ENCODE measurements at regions not wholly inside any gene's neighbourhood (a gene's known extent, or its start where the extent isn't known, plus 50 kb on each side); places are given as distances from the start of the nearest gene placed in this dataset.

DNA sequence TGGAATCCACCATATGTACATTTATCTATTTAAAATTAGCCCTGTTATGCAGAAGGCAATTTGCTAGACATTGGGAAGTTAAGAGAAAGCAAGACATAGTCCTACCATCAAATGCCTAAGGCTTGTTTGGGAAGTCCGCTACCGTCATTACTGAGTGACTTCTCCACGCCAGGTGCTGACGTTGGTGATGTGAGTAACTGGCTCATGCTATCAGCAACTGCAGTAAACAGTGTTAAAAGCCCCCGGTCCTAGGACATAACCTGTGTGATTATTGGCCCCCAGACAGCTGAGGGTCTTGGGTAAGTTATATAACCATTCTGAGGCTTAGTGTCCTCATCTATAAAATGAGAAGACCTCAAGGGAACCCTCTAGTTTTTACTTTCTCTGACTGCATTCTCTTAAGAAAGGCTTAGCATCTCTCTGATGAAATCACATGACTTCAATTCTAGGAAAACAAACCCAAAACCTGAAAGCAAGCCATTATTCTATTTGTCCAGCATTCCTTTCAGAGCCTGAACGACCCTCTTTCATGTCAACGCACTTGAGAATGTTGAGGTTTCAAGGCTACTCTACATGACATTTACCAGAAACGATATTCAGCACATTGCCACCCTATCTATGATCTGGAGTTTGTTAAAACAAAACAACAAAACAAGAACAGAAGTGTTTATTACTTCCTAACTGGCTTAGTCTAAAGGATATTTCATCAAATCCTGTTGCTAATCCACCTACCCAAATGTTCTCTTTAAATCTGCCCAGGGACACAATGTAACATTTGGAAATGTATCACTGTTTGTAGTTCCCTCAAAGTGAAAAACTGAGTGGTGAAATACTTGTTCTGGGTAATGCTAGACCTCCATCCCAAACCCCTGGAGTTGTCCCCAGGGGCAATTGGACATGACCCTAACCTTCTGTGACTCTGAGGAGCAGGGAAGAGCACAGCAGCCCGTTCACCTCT lies 133.8 kb downstream of the BTBD3 start:
- Histone ChIP-seq H3K4me1 (ENCODE audit: control insufficient read depth, extremely low read depth, insufficient read depth, low read length) (peaks cover 38% of the 10 kb centered on the region), H3K9me1 (replicated peaks; ENCODE audit: control insufficient read depth, extremely low read depth, insufficient read depth, low read length) (no peaks in the 10 kb centered on the region), H3K36me3 (ENCODE audit: control insufficient read depth in 2 of 2, extremely low read depth in 1 of 2, insufficient read depth in 2 of 2, low read length in 2 of 2) (no peaks in the 10 kb centered on the region), H3K27ac (ENCODE audit: insufficient read depth, low read depth, low read length) (no peak overlapping the region), H3K4me3 (replicated peaks in 1 of 3; ENCODE audit: insufficient read depth in 1 of 3, low read depth in 1 of 3, low read length in 3 of 3) (no peak overlapping the region), H3K4me2 (ENCODE audit: insufficient read depth, low read length) (no peak overlapping the region), H3K9me3 (replicated peaks; ENCODE audit: control insufficient read depth, insufficient read depth, low read length) (no peaks in the 10 kb centered on the region), H4K20me1 (replicated peaks; ENCODE audit: control insufficient read depth, extremely low read depth, insufficient read depth, low read length) (no peaks in the 10 kb centered on the region), H2AFZ (ENCODE audit: low read depth, low read length) (no peak overlapping the region), H3K27me3 (ENCODE audit: control insufficient read depth in 2 of 2, insufficient read depth in 2 of 2, low read length in 2 of 2) (no peaks in the 10 kb centered on the region), H3K79me2 (ENCODE audit: control insufficient read depth, insufficient read depth, low read length) (no peaks in the 10 kb centered on the region), H3K9ac (replicated peaks; ENCODE audit: extremely low read depth, insufficient read depth, low read length) (no peak overlapping the region)
- DNase-seq (ENCODE audit: low read depth, low spot score) (peak; percentile 6), FAIRE-seq (no peak)
- no peak for TF ChIP-seq MYC (IDR thresholded peaks at IDR 0.05; ENCODE audit: low read depth, low read length)
- TF ChIP-seq POLR2AphosphoS5 (IDR thresholded peaks at IDR 0.05; ENCODE audit: insufficient read depth, low read depth, low read length): no peak
- TF ChIP-seq FOS (IDR thresholded peaks at IDR 0.05; ENCODE audit: borderline replicate concordance, insufficient read depth, low read length): no peak
- TF ChIP-seq, protein P1, sequence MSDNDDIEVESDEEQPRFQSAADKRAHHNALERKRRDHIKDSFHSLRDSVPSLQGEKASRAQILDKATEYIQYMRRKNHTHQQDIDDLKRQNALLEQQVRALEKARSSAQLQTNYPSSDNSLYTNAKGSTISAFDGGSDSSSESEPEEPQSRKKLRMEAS (IDR thresholded peaks at IDR 0.05; ENCODE audit: insufficient read depth, insufficient read length): no peak
- TF ChIP-seq EZH2 (IDR thresholded peaks at IDR 0.05; ENCODE audit: borderline replicate concordance, low read depth, low read length, severe bottlenecking): no peak
- TF ChIP-seq POLR2A (IDR thresholded peaks at IDR 0.05; ENCODE audit: low read depth, low read length): no peak
- no peak for TF ChIP-seq JUN (IDR thresholded peaks at IDR 0.05; ENCODE audit: borderline replicate concordance, insufficient read depth, insufficient read length, low read depth)
- no peak for TF ChIP-seq GATA2 (IDR thresholded peaks at IDR 0.05; ENCODE audit: insufficient read depth, insufficient read length, low read depth, low read length)
- TF ChIP-seq, protein P2, sequence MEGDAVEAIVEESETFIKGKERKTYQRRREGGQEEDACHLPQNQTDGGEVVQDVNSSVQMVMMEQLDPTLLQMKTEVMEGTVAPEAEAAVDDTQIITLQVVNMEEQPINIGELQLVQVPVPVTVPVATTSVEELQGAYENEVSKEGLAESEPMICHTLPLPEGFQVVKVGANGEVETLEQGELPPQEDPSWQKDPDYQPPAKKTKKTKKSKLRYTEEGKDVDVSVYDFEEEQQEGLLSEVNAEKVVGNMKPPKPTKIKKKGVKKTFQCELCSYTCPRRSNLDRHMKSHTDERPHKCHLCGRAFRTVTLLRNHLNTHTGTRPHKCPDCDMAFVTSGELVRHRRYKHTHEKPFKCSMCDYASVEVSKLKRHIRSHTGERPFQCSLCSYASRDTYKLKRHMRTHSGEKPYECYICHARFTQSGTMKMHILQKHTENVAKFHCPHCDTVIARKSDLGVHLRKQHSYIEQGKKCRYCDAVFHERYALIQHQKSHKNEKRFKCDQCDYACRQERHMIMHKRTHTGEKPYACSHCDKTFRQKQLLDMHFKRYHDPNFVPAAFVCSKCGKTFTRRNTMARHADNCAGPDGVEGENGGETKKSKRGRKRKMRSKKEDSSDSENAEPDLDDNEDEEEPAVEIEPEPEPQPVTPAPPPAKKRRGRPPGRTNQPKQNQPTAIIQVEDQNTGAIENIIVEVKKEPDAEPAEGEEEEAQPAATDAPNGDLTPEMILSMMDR (IDR thresholded peaks at IDR 0.05; ENCODE audit: extremely low read depth in 1 of 2, insufficient read depth in 1 of 2, low read depth in 1 of 2, low read length in 2 of 2): no peak
- ChIA-PET POLR2A (no interaction called here), CTCF (no interaction called here)
- dilution Hi-C loops (cut with MboI; ENCODE audit: extremely low pct_ligation_motif_present, low sequenced_read_pairs): no loop called here
- intact Hi-C loops (cut with micrococcal nuclease): loop anchor here (2.0 to 10.0 kb wide), 5 partner anchors 39 to 1974 kb away; partner anchors contain the start of gene JAG1
- BruUV-seq (replicated peaks): no TSS peak
